CD14-positive monocyte (primary cell): ENCODE measurements at regions not wholly inside any gene's neighbourhood (a gene's known extent, or its start where the extent isn't known, plus 50 kb on each side); places are given as distances from the start of the nearest gene placed in this dataset.

Experiments
- DNase-seq, 3 donors: peaks; one replicate each; pipeline ENCODE4 v3.0.0-alpha.2; 2011 to 2022
- H2AFZ ChIP-seq: 2 replicates; pipeline ENCODE4 v1.6.0; 2012; ENCODE audit warnings: mild to moderate bottlenecking, low read depth, low read length, inconsistent platforms; ENCODE audit not compliant: insufficient read depth, poor library complexity, severe bottlenecking
- H3K27ac ChIP-seq, 2 donors: 1 replicate in 1 of 2; 2 replicates in 1 of 2; pipeline ENCODE4 v1.5.1; 2012 to 2013; ENCODE audit warnings: low read length in 2 of 2, control low read depth in 1 of 2, inconsistent platforms in 1 of 2, low read depth in 1 of 2, mild to moderate bottlenecking in 1 of 2
- H3K27me3 ChIP-seq, 2 donors: one replicate each; pipeline versions ENCODE4 v1.6.0 to v1.6.1; 2011 to 2013; ENCODE audit warnings: low read length in 2 of 2; ENCODE audit not compliant: control insufficient read depth in 2 of 2, insufficient read depth in 2 of 2
- H3K36me3 ChIP-seq, 2 donors: replicated peaks in 1 of 2; 1 replicate in 1 of 2; 2 replicates in 1 of 2; pipeline versions ENCODE4 v1.5.1 to v1.6.1; 2012 to 2013; ENCODE audit warnings: low read length in 2 of 2, control low read depth in 1 of 2, inconsistent platforms in 1 of 2, mild to moderate bottlenecking in 1 of 2; ENCODE audit not compliant: insufficient read depth in 2 of 2, control insufficient read depth in 1 of 2
- H3K4me1 ChIP-seq, 2 donors: 1 replicate in 1 of 2; 2 replicates in 1 of 2; pipeline versions ENCODE4 v1.5.1 to v1.6.1; 2012 to 2013; ENCODE audit warnings: low read length in 2 of 2, control low read depth in 1 of 2, inconsistent platforms in 1 of 2, mild to moderate bottlenecking in 1 of 2, moderate library complexity in 1 of 2; ENCODE audit not compliant: insufficient read depth in 2 of 2, control insufficient read depth in 1 of 2
- H3K4me2 ChIP-seq: replicated peaks from 2 replicates; pipeline ENCODE3; 2012; ENCODE audit warnings: low read length, moderate library complexity, mild to moderate bottlenecking; ENCODE audit not compliant: poor library complexity, severe bottlenecking; ENCODE audit errors: extremely low read depth
- H3K4me3 ChIP-seq, 3 experiments: fragments of 200-600 bp in 1 of 3; sonication (generic) in 1 of 3; replicated peaks in 1 of 3; 1 replicate in 2 of 3; 2 replicates in 1 of 3; pipeline ENCODE4 v1.5.1; 2011 to 2013; ENCODE audit warnings: low read length in 3 of 3, mild to moderate bottlenecking in 3 of 3, control low read depth in 2 of 3, low read depth in 2 of 3, inconsistent platforms in 1 of 3, moderate library complexity in 1 of 3
- H3K79me2 ChIP-seq: 2 replicates; pipeline ENCODE4 v1.6.0; 2012; ENCODE audit warnings: mild to moderate bottlenecking, control low read depth, inconsistent platforms, low read length, moderate library complexity; ENCODE audit not compliant: insufficient read depth
- H3K9ac ChIP-seq: 2 replicates; pipeline ENCODE4 v1.6.0; 2017; ENCODE audit warnings: low read length, mild to moderate bottlenecking; ENCODE audit not compliant: insufficient read depth, poor library complexity, severe bottlenecking
- H3K9me3 ChIP-seq, 2 donors: replicated peaks in 1 of 2; 1 replicate in 1 of 2; 2 replicates in 1 of 2; pipeline versions ENCODE4 v1.5.1 to v1.6.1; 2012 to 2013; ENCODE audit warnings: low read length in 2 of 2, control low read depth in 1 of 2; ENCODE audit not compliant: control insufficient read depth in 1 of 2, insufficient read depth in 1 of 2
- H4K20me1 ChIP-seq: 2 replicates; pipeline ENCODE4 v1.6.0; 2012; ENCODE audit warnings: mild to moderate bottlenecking, low read length, control low read depth, moderate library complexity; ENCODE audit not compliant: insufficient read depth
- H3K27ac Mint-ChIP-seq, 7 donors: one replicate each; pipeline ENCODE4 v1.8.0; 2020; ENCODE audit warnings: mild to moderate bottlenecking in 7 of 7, mixed read lengths in 7 of 7, moderate library complexity in 6 of 7, inconsistent platforms in 2 of 7
- H3K27me3 Mint-ChIP-seq, 3 donors: one replicate each; pipeline ENCODE4 v1.8.0; 2021 to 2022; ENCODE audit warnings: low read depth in 3 of 3, mild to moderate bottlenecking in 3 of 3, mixed read lengths in 3 of 3, moderate library complexity in 3 of 3, inconsistent platforms in 1 of 3
- H3K36me3 Mint-ChIP-seq, 2 donors: one replicate each; pipeline ENCODE4 v1.8.0; 2020; ENCODE audit warnings: mixed read lengths in 2 of 2, inconsistent platforms in 1 of 2, mild to moderate bottlenecking in 1 of 2
- H3K4me1 Mint-ChIP-seq: one replicate; pipeline ENCODE4 v1.8.0; 2020; ENCODE audit warnings: mild to moderate bottlenecking, mixed read lengths
- H3K4me3 Mint-ChIP-seq, 2 donors: one replicate each; pipeline ENCODE4 v1.8.0; 2020; ENCODE audit warnings: mild to moderate bottlenecking in 2 of 2, mixed read lengths in 2 of 2, moderate library complexity in 1 of 2
- H3K9me3 Mint-ChIP-seq, 7 donors: one replicate each; pipeline ENCODE4 v1.8.0; 2020 to 2022; ENCODE audit warnings: mixed read lengths in 7 of 7, mild to moderate bottlenecking in 6 of 7, moderate library complexity in 6 of 7, inconsistent platforms in 2 of 7
- CTCF ChIP-seq: fragments of 200-600 bp; IDR thresholded peaks from one replicate; pipeline ENCODE4 v1.8.0; 2022; ENCODE audit warnings: antibody characterized with exemption, mild to moderate bottlenecking
- WGBS: methylation state at CpG from one replicate; pipeline ENCODE4 v1.1.5; 2013; ENCODE audit warnings: missing lambda C conversion rate; ENCODE audit not compliant: insufficient coverage; 5-methylcytosine and 5-hydroxymethylcytosine counted together
- intact Hi-C, 2 donors: fragments of 100-400 bp; cut with micrococcal nuclease; formaldehyde crosslinking; loops; one replicate each; pipeline versions ENCODE4 v1.15.0 to v1.15.1; 2023

- intact Hi-C loops: no loop called here
- no peak for DNase-seq
Measured at GRCh38 chr6:111976139-111976538, 77.8 kb upstream of the CCN6 start.

DNA sequence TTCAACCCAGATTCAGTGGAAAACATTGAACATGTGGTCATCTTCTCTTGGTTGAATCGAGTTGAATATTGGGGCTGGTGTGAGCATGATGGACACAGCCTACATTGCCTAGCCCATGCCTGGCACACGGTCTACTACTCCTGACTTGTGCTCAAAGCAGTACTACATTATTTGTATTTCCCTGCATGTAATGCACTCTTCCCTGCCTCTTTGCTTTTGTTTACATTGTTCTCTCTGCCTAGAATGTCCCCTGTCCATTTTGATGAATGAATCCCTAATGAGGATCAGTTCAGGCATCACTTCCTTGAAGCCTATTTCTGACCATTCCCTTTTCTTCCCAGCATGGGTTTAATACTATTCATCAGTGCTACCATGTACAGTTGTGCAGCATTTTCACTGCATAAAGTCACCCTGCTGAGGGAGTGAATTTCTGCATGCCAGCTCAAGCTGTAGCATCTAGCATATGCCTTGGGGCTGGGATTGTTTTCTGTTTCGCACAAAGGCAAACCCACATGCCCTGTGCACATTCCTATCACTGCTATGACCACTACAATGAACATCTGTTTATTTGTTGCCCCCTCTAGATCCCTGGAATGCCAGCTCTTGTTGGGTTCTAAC lies 75.3 kb upstream of the CCN6 start:
- peaks cover 0 to 1% (median 0%) of the 10 kb centered on the region in 3 donors for H3K27me3 Mint-ChIP-seq
- Histone ChIP-seq H3K4me1 (peaks cover 20 to 28% of the 10 kb centered on the region in 2 donors), H3K27ac (no peak overlapping the region), H3K27me3 (no peaks in the 10 kb centered on the region), H3K9ac (no peak overlapping the region), H3K4me2 (no peak overlapping the region), H3K36me3 (no peaks in the 10 kb centered on the region), H3K9me3 (no peaks in the 10 kb centered on the region), H4K20me1 (no peaks in the 10 kb centered on the region), H3K4me3 (no peak overlapping the region), H2AFZ (no peak overlapping the region), H3K79me2 (no peaks in the 10 kb centered on the region)
- H3K36me3 Mint-ChIP-seq: peaks cover 0 to 2% of the 10 kb centered on the region in 2 donors
- no peak for TF ChIP-seq CTCF
- 81% methylated on average over 2 of the region's 3 CpGs for WGBS
- H3K27ac Mint-ChIP-seq: no peak overlapping the region
- no peak overlapping the region for H3K4me3 Mint-ChIP-seq
- intact Hi-C loops: no loop called here
- peaks cover 37% of the 10 kb centered on the region for H3K4me1 Mint-ChIP-seq
- H3K9me3 Mint-ChIP-seq: peaks cover 0 to 2% (median 0%) of the 10 kb centered on the region in 7 donors
- no peak for DNase-seq

More at GRCh38 chr6:111976139-111976538, 77.8 kb upstream of the CCN6 start:
- WGBS: 100% methylated on average over 2 of the region's 2 CpGs
- Mint-ChIP-seq H3K4me1 (peaks cover 54% of the 10 kb centered on the region), H3K36me3 (peaks cover 0 to 1% of the 10 kb centered on the region in 2 donors), H3K27ac (peak overlapping the region in 2 of 7 donors; percentile 13 to 98), H3K9me3 (peaks cover 0 to 2% (median 0%) of the 10 kb centered on the region in 7 donors), H3K27me3 (no peaks in the 10 kb centered on the region), H3K4me3 (no peak overlapping the region)
- Histone ChIP-seq H3K9ac (no peak overlapping the region), H3K9me3 (no peaks in the 10 kb centered on the region), H2AFZ (no peak overlapping the region), H4K20me1 (no peaks in the 10 kb centered on the region), H3K4me1 (peaks cover 46 to 47% of the 10 kb centered on the region in 2 donors), H3K27me3 (no peaks in the 10 kb centered on the region), H3K79me2 (no peaks in the 10 kb centered on the region), H3K4me2 (no peak overlapping the region), H3K36me3 (no peaks in the 10 kb centered on the region), H3K27ac (no peak overlapping the region), H3K4me3 (no peak overlapping the region)
- TF ChIP-seq CTCF: no peak
